GM03348 (cell line): ENCODE measurements at regions not wholly inside any gene's neighbourhood (a gene's known extent, or its start where the extent isn't known, plus 50 kb on each side); places are given as distances from the start of the nearest gene placed in this dataset.
A peak's percentile ranks its signal among the peaks of the same experiment; 100 is the strongest.

ENCODE experiments used
- DNase-seq: peaks from one replicate; pipeline ENCODE4 v3.0.0; 2012; ENCODE audit warnings: low spot score

DNA sequence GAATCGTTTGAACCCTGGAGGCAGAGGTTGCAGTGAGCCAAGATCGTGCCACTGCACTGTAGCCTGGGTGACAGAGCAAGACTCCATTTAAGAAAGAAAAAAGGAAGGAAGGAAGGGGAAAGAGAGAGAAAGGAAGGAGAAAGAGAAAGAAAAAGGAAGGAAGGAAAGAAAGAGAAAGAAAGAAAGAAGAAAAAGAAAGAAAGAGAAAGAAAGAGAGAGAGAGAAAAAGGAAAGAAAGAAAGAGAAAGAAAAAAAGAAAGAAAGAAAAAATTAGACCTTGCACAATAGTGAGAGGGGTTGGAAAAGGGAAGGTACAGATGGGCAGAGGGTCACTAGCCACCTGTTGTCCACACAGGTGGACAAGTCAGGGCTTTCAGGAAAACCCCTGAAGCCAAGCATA lies 57.6 kb upstream of the RTL6 start:
- no peak for DNase-seq

DNA sequence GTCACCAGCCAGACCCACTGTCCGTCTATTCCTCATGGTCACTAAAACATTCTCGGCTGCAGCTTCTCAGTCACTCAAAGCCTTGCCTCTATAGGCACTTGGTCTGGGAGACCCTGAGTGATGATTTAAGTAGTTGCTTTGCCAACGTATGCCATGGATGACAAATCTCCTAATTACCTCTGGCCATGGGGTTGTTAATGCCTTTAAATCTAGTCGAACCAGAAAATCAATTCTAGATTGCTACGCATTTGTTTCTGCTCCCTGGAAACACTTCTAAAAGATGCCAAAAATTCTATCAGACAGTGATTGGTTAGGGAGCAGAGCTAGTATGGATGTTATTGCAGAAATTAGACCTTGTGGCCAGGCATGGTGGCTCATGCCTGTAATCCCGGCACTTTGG lies 57.0 kb upstream of the RTL6 start:
- no peak for DNase-seq

DNA sequence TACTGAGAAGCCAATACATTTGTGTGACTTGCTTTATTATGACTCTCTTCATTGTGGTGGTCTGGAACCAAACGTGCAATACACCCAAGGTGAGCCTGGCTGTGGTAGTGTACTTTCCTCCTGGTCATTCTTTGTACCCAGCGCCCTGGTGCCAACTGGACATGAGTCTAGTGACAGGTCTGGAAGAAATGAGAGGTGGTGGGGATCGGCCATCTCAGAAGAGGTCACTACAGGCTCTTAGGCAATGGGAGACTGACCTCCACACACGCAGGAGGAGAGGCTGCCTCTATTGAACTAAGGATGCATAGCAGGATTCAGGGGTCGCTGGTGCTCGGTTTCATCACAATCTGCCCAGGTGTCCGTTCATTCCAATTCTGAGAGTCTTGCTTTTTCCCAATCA lies 56.4 kb upstream of the RTL6 start:
- DNase-seq: no peak

DNA sequence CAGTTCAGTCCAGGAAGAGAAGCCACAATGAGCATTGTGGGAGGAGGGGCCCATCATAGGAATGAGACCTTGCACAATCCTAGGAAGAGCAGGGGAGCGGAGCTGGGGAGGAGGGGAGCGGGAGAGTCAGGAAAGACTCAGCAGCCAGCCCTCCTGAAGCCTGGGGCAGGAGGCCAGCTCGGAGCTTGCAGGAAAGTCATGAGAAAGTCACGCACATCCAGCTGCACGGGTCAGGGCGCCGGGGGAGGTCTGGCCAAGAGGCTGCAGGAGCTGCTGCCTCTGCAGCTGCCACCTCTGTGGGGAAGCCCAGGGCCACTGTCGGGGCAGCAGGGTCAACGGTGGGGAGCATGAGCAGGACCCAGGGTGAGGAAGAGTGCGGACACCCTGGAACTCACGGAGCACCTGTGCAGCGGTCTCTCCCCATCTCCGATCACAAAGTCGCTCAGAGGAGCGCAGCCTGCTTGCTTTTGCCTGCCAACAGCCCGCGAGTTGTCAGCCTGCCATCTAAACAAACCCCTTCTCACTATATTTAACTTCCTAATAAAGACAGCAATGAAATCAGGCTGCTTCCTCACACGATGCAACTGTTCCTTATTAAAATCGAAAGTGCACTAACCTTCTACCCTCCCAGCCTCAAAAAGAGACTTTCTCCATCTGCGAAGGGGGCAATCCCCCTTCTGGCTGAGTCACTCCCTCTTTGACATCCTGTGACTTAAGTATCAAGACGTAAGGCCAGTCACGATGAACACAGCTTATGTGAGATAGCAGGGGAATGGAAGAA lies 52.9 kb upstream of the RTL6 start:
- peak; percentile 94 for DNase-seq

DNA sequence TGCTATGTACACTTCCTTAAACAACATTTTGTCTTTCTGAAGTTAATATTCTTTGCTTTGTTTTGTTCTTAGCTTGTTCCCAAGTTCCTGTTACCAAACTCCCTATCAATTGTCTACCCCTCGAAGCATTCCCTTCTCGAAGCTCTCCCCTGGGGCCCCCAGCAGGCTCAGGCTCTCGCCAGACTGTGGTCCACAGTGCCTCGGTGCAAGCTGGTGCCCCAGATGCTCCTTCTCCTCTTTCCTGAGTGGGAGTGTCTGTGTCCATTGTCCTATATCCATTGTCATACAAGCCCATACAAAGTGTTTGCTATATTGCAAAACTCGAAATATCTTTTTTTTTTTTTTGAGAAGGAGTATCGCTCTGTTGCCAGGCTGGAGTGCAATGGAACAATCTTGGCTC lies 51.7 kb upstream of the RTL6 start:
- no peak for DNase-seq

DNA sequence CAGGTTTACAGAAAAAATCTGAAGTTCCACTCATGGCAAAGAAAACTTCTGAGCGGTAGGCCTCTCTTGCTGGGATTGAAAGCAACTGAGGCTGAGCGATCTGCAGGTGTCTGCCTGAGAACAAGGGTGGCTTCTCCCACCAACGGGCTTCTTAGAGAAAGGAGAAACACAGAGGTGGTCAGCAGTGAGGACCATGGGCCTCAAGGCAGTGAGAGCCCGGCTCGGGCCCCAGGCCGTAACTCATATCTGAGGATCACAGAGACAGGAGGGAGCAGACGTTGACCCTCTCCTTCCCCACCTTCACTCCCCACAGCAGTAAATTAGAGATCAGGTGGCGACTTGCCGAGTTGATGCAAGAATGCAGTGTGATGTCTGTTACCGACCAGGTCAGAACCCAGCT lies 50.9 kb upstream of the RTL6 start:
- DNase-seq: no peak
